HK-2 (cell line): ENCODE measurements at regions not wholly inside any gene's neighbourhood (a gene's known extent, or its start where the extent isn't known, plus 50 kb on each side); places are given as distances from the start of the nearest gene placed in this dataset.

ENCODE experiments used
- DNase-seq: peaks from one replicate; pipeline ENCODE4 v3.0.0-alpha.2; 2018; ENCODE audit not compliant: unreplicated experiment

GRCh38 chr16:9462984-9463383 lies 371.5 kb downstream of the HAPSTR1 start:
- no peak for DNase-seq

DNA sequence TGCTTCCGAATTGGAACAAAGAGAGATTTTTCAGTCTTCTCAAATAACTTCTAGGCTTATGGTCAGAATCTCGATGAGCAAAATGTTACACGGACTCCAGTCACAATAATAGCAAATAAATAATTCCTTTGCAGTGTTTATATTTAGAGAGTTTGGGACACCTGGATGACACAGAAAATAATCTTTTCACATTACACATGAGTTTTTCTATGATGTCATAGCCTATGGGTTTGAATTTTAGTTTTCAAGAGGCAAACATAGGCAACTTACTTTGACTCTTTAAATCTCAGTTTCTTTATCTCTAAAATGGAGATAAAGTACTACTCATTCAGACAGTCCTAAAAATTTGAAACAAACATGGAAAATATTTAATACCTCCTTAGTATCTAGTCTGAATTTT lies 372.0 kb downstream of the HAPSTR1 start:
- DNase-seq = no peak

GRCh38 chr16:9465161-9465560 lies 373.7 kb downstream of the HAPSTR1 start:
- DNase-seq = no peak

GRCh38 chr16:9469512-9469911 lies 378.1 kb downstream of the HAPSTR1 start:
- DNase-seq = peak; percentile 28

DNA sequence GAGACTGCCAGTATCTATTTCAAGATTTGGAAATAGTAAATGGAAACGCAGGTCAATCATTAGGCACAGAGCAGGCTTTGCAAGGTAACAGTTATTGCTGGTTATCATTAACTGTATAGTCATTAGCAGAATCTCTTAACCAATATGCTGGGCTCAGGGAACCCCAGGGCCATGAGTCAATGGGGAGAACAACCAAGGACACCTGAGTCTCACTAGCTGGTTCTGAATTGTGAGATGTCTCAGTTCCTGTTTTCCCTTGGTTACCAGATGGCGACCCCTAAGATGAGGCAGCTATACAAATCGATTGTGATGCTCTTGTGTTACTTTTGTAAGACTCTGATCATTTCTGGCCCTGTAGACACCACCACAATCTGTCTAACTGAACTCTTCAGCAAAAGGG lies 385.3 kb downstream of the HAPSTR1 start:
- no peak for DNase-seq

GRCh38 chr16:9479008-9479407 lies 387.6 kb downstream of the HAPSTR1 start:
- DNase-seq = no peak

GRCh38 chr16:9480503-9480902 lies 389.1 kb downstream of the HAPSTR1 start:
- DNase-seq = no peak

GRCh38 chr16:9481747-9482730 lies 390.6 kb downstream of the HAPSTR1 start:
- DNase-seq = no peak

DNA sequence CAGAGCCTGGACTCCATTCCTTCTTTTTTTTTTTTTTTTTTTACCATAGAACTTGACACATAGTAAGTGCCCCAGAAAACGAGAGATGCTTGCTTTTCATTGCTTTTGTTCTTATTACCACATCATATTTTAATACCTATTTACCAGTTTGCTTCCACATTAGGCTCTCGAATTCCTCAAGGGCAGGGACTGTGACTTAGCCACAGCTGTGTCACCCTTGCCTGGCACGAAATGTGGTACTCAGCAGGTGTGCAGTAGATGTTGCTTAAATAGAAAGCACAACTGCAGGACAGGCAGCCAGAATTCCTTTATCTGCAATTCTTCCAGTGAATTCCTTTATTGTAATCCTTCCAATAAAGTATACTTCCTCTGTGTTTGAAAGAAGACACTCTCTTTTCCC lies 393.0 kb downstream of the HAPSTR1 start:
- no peak for DNase-seq

- DNase-seq = no peak
Observed at GRCh38 chr16:9484881-9485280, 393.4 kb downstream of the HAPSTR1 start.

GRCh38 chr16:9489835-9490467 lies 398.5 kb downstream of the HAPSTR1 start:
- DNase-seq = no peak

DNA sequence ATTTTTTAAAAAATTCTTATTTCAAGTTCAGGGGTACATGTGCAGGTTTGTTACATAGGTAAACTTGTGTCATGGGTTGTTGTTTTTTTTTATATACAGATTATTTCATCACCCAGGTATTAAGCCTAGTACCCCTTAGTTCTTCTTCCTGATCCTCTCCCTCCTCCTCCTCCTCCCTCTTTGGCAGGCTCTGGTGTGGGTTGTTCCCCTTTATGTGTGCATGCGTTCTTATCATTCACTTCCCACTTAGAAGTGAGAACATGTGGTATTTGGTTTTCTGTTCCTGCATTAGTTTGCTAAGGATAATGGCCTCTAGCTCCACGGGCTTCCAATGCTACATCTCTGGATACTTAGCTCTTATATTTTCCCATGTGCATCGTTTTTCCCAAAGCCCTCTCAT lies 404.4 kb downstream of the HAPSTR1 start:
- no peak for DNase-seq

DNA sequence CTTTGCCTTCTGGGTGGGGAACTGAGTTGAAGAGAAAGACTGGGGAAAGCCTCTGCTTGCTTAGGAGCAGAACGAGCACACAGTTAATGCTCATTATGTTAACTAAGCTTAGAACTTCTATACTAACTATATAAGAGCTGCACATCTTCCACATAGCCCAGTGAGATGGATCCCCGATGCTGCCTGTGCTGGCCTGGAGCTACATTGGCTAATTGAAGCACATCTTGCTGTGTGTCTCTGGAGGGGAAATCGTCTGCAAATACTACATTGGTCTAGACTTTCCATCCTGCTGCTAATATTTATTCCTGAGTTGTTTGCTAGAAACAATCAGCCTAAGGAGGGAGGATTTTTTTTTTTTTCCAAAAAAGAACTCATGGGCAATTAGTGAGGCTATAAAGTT lies 406.3 kb downstream of the HAPSTR1 start:
- DNase-seq = no peak

- DNase-seq = no peak
Observed at GRCh38 chr16:9499941-9500593, 408.6 kb downstream of the HAPSTR1 start.

DNA sequence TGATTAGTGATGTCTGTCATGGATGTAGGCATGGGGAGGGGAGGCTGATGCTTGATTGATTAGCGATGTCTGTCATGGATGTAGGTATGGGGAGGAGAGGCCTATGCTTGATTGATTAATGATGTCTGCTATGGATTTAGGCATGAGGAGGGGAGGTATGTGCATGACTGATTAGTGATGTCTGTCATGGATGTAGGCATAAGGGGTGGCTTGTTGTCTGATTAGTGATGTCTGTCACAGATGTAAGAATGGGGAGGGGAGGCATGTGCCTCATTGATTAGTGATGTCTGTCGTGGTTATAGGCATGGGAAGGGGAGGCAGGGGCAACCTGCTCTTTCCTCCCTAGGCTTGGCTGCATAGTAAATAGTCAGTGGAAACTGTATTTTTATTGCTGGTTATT lies 409.4 kb downstream of the HAPSTR1 start:
- no peak for DNase-seq

DNA sequence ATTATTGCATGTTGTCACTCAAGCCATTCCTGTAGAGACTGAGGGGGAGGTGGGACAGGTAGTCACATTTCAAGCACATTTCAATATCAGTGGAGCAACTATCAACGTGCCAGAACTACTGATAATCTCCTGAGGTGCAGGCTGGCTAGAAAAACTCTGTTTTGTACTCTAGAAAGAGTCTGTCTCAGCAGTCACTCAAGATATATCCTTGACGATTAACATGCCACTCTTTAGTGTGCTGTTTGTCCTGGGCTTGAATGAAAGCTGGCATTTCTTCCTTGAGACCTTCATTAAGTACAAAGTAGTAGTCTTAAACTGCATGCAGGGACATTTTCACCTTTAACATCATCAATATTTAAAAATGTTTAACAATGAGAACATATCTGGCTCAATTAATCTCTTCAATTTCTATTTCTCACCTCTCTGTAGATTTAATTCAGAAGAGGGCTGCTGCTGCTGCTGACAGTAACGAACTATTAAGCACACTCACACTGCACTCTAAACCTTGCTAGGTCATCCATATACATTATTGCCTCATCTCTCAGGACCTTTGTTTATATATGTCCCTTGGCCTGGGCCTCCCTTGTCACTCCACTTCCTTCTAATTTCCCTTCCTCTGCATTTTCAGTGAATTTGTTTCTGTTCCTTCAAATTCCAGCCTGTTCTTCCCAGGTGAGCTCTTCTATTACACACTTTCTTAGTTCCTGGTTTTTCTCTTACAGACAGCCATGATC lies 412.0 kb downstream of the HAPSTR1 start:
- DNase-seq = no peak

GRCh38 chr16:9508328-9508936 lies 417.0 kb downstream of the HAPSTR1 start:
- DNase-seq = no peak

- no peak for DNase-seq
Observed at GRCh38 chr16:9509663-9510062, 418.2 kb downstream of the HAPSTR1 start.

DNA sequence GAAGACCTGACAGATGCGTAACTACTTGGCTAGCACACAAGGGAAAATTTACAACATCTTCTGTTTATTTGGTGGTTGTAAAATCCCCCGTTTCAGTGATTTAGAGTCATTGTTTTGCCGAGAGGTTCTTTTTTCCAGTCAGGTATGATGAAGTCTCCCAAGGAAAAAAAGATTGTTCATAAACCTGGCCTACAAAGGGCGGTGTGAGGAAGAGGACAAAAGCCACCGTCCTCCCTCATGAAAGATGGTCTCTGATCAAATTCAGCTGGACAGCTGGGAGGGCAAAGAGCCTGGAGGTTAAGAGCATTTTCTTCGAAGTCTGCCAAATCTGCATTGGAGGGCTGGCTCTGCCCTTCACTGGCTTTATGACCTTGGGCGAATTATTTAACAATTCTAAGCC lies 419.9 kb downstream of the HAPSTR1 start:
- DNase-seq = no peak

- DNase-seq = no peak
Observed at GRCh38 chr16:9516444-9516843, 425.0 kb downstream of the HAPSTR1 start.

GRCh38 chr16:9518051-9518450 lies 426.6 kb downstream of the HAPSTR1 start:
- no peak for DNase-seq

- DNase-seq = no peak
Observed at GRCh38 chr16:9518581-9518980, 427.1 kb downstream of the HAPSTR1 start.
